SK-N-SH treated with all-trans-retinoic acid at 6 μM for 48 hours (cell line): ENCODE measurements at regions not wholly inside any gene's neighbourhood (a gene's known extent, or its start where the extent isn't known, plus 50 kb on each side); places are given as distances from the start of the nearest gene placed in this dataset.

Source experiments
- OSR1 ChIP-seq: fragments of 250-450 bp; sonication (Bioruptor Pico); IDR thresholded peaks from 2 replicates; pipeline ENCODE4 v1.8.0; 2022; ENCODE audit warnings: moderate library complexity, mild to moderate bottlenecking, inconsistent platforms
- RARB ChIP-seq: fragments of 250-450 bp; sonication (Bioruptor Pico); IDR thresholded peaks from 2 replicates; pipeline ENCODE4 v1.8.0; 2021; ENCODE audit warnings: mild to moderate bottlenecking, moderate library complexity
- TOX ChIP-seq: fragments of 250-450 bp; sonication (Bioruptor Pico); IDR thresholded peaks from 2 replicates; pipeline ENCODE4 v1.8.0; 2021; ENCODE audit warnings: mild to moderate bottlenecking, moderate library complexity, borderline replicate concordance
- ZFP3 ChIP-seq: fragments of 250-450 bp; sonication (Bioruptor Pico); IDR thresholded peaks from 2 replicates; pipeline ENCODE4 v1.5.0; 2020; ENCODE audit warnings: mild to moderate bottlenecking, moderate library complexity
- ZFP30 ChIP-seq: fragments of 450-650 bp; formaldehyde crosslinking; IDR thresholded peaks from 2 replicates; pipeline ENCODE4 v1.5.0; 2022; ENCODE audit warnings: mild to moderate bottlenecking, moderate library complexity
- ZNF70 ChIP-seq: fragments of 450-650 bp; formaldehyde crosslinking; IDR thresholded peaks from 2 replicates; pipeline ENCODE4 v1.5.0; 2020; ENCODE audit warnings: mild to moderate bottlenecking, moderate library complexity
- TF ChIP-seq, protein P1 (sequence below): fragments of 250-450 bp; sonication (Bioruptor Pico); IDR thresholded peaks from 2 replicates; pipeline ENCODE4 v1.5.1; 2020; ENCODE audit warnings: low read depth, mild to moderate bottlenecking, moderate library complexity
- TF ChIP-seq, protein P2 (sequence below): fragments of 250-450 bp; sonication (Bioruptor Pico); IDR thresholded peaks from 2 replicates; pipeline ENCODE4 v1.5.1; 2021; ENCODE audit warnings: mild to moderate bottlenecking, moderate library complexity

DNA sequence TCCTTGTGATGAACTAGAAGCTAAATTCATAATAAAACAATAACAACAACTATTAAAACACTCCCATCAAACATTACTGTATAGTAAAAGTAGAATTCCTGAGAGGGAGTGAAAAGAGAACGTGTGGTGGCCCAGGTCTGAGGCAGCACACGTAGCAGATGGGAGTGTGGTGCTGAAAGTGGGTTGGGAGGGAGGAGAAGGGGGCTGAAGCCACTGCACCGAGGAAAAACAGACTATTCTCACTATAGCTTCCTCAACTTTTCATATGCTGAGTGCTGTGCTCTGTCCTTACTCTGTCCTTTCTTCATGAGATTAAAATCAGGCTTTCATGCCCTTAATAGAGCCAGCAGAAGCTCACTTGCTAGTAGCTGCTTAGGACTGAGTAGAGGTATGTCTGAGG lies 170.9 kb downstream of the PCSK1 start:
- no peak for TF ChIP-seq ZFP3 (CRISPR knock-in tag)
- no peak for TF ChIP-seq ZNF70 (CRISPR knock-in tag)
- TF ChIP-seq, protein P1, sequence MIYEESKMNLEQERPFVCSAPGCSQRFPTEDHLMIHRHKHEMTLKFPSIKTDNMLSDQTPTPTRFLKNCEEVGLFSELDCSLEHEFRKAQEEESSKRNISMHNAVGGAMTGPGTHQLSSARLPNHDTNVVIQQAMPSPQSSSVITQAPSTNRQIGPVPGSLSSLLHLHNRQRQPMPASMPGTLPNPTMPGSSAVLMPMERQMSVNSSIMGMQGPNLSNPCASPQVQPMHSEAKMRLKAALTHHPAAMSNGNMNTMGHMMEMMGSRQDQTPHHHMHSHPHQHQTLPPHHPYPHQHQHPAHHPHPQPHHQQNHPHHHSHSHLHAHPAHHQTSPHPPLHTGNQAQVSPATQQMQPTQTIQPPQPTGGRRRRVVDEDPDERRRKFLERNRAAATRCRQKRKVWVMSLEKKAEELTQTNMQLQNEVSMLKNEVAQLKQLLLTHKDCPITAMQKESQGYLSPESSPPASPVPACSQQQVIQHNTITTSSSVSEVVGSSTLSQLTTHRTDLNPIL: no peak
- TF ChIP-seq TOX (CRISPR knock-in tag): no peak
- no peak for TF ChIP-seq OSR1 (CRISPR knock-in tag)
- TF ChIP-seq RARB (CRISPR knock-in tag): no peak
- TF ChIP-seq, protein P2, sequence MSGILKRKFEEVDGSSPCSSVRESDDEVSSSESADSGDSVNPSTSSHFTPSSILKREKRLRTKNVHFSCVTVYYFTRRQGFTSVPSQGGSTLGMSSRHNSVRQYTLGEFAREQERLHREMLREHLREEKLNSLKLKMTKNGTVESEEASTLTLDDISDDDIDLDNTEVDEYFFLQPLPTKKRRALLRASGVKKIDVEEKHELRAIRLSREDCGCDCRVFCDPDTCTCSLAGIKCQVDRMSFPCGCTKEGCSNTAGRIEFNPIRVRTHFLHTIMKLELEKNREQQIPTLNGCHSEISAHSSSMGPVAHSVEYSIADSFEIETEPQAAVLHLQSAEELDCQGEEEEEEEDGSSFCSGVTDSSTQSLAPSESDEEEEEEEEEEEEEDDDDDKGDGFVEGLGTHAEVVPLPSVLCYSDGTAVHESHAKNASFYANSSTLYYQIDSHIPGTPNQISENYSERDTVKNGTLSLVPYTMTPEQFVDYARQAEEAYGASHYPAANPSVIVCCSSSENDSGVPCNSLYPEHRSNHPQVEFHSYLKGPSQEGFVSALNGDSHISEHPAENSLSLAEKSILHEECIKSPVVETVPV (CRISPR knock-in tag): no peak
- TF ChIP-seq ZFP30 (CRISPR knock-in tag): no peak
